ENCODE measurements at regions not wholly inside any gene's neighbourhood (a gene's known extent, or its start where the extent isn't known, plus 50 kb on each side); places are given as distances from the start of the nearest gene placed in this dataset.

GRCh38 chr7:123305840-123306375 lies 106.1 kb upstream of the SLC13A1 start:
- no peaks in the 10 kb centered on the region for H3K27me3 ChIP-seq (ENCODE audit: control insufficient read depth in 3 of 3, insufficient read depth in 3 of 3, low read length in 2 of 3)
- H3K4me3 ChIP-seq: no peak overlapping the region
- WGBS, 2 donors: 39 to 45% methylated on average over 2 of the region's 2 CpGs
- TF ChIP-seq CTCF (IDR thresholded peaks at IDR 0.05; ENCODE audit: control extremely low read depth, extremely low read depth): no peak
- no peak overlapping the region for H3K27ac ChIP-seq (ENCODE audit: low read depth in 1 of 2, low read length in 1 of 2)
- H3K36me3 ChIP-seq (ENCODE audit: control insufficient read depth in 4 of 4, insufficient read depth in 4 of 4, low read length in 4 of 4): no peaks in the 10 kb centered on the region
- DNase-seq (no peak), ATAC-seq (ENCODE audit: insufficient read depth, low FRiP score) (no peak)
- H3K4me1 ChIP-seq (ENCODE audit: control insufficient read depth in 5 of 5, insufficient read depth in 5 of 5, low read length in 5 of 5): no peaks in the 10 kb centered on the region
- no peaks in the 10 kb centered on the region for H3K9me3 ChIP-seq (ENCODE audit: control insufficient read depth in 4 of 4, insufficient read depth in 3 of 4, low read length in 3 of 4)
- no peak overlapping the region for H3K9ac ChIP-seq (ENCODE audit: insufficient read depth in 1 of 2, low read length in 2 of 2)

- H3K36me3 ChIP-seq (ENCODE audit: control insufficient read depth in 4 of 4, insufficient read depth in 4 of 4, low read length in 4 of 4): no peaks in the 10 kb centered on the region
- 81 to 92% methylated on average over 1 of the region's 1 CpG for WGBS, 2 donors
- H3K9ac ChIP-seq (ENCODE audit: insufficient read depth in 1 of 2, low read length in 2 of 2): no peak overlapping the region
- no peaks in the 10 kb centered on the region for H3K4me1 ChIP-seq (ENCODE audit: control insufficient read depth in 5 of 5, insufficient read depth in 5 of 5, low read length in 5 of 5)
- H3K27me3 ChIP-seq (ENCODE audit: control insufficient read depth in 3 of 3, insufficient read depth in 3 of 3, low read length in 2 of 3): no peaks in the 10 kb centered on the region
- H3K9me3 ChIP-seq (ENCODE audit: control insufficient read depth in 4 of 4, insufficient read depth in 3 of 4, low read length in 3 of 4): no peaks in the 10 kb centered on the region
- no peak overlapping the region for H3K4me3 ChIP-seq
- no peak for ATAC-seq (ENCODE audit: insufficient read depth, low FRiP score)
- DNase-seq: no peak
- no peak overlapping the region for H3K27ac ChIP-seq (ENCODE audit: low read depth in 1 of 2, low read length in 1 of 2)
- TF ChIP-seq CTCF (IDR thresholded peaks at IDR 0.05; ENCODE audit: control extremely low read depth, extremely low read depth): no peak
Measured at GRCh38 chr7:123303926-123304325, 104.2 kb upstream of the SLC13A1 start.

GRCh38 chr7:123296965-123297364 lies 97.2 kb upstream of the SLC13A1 start:
- H3K27me3 ChIP-seq (ENCODE audit: control insufficient read depth in 3 of 3, insufficient read depth in 3 of 3, low read length in 2 of 3): no peaks in the 10 kb centered on the region
- ATAC-seq (ENCODE audit: insufficient read depth, low FRiP score) (no peak), DNase-seq (no peak)
- 92 to 93% methylated on average over 4 of the region's 4 CpGs for WGBS, 2 donors
- H3K27ac ChIP-seq (ENCODE audit: low read depth in 1 of 2, low read length in 1 of 2): no peak overlapping the region
- peaks cover 0 to 2% (median 0%) of the 10 kb centered on the region in 4 donors for H3K9me3 ChIP-seq (ENCODE audit: control insufficient read depth in 4 of 4, insufficient read depth in 3 of 4, low read length in 3 of 4)
- no peaks in the 10 kb centered on the region for H3K4me1 ChIP-seq (ENCODE audit: control insufficient read depth in 5 of 5, insufficient read depth in 5 of 5, low read length in 5 of 5)
- H3K9ac ChIP-seq (ENCODE audit: insufficient read depth in 1 of 2, low read length in 2 of 2): no peak overlapping the region
- H3K4me3 ChIP-seq: no peak overlapping the region
- H3K36me3 ChIP-seq (ENCODE audit: control insufficient read depth in 4 of 4, insufficient read depth in 4 of 4, low read length in 4 of 4): no peaks in the 10 kb centered on the region
- TF ChIP-seq CTCF (IDR thresholded peaks at IDR 0.05; ENCODE audit: control extremely low read depth, extremely low read depth): no peak

GRCh38 chr7:123293710-123294109 lies 93.9 kb upstream of the SLC13A1 start:
- no peak for DNase-seq
- no peaks in the 10 kb centered on the region for H3K4me1 ChIP-seq (ENCODE audit: control insufficient read depth in 5 of 5, insufficient read depth in 5 of 5, low read length in 5 of 5)
- no peak for ATAC-seq (ENCODE audit: insufficient read depth, low FRiP score)
- TF ChIP-seq CTCF (IDR thresholded peaks at IDR 0.05; ENCODE audit: control extremely low read depth, extremely low read depth): no peak
- peaks cover 0 to 2% (median 0%) of the 10 kb centered on the region in 4 donors for H3K9me3 ChIP-seq (ENCODE audit: control insufficient read depth in 4 of 4, insufficient read depth in 3 of 4, low read length in 3 of 4)
- no peak overlapping the region for H3K27ac ChIP-seq (ENCODE audit: low read depth in 1 of 2, low read length in 1 of 2)
- H3K27me3 ChIP-seq (ENCODE audit: control insufficient read depth in 3 of 3, insufficient read depth in 3 of 3, low read length in 2 of 3): no peaks in the 10 kb centered on the region
- H3K4me3 ChIP-seq: no peak overlapping the region
- WGBS, 2 donors: 60 to 72% methylated on average over 2 of the region's 2 CpGs
- no peak overlapping the region for H3K9ac ChIP-seq (ENCODE audit: insufficient read depth in 1 of 2, low read length in 2 of 2)
- H3K36me3 ChIP-seq (ENCODE audit: control insufficient read depth in 4 of 4, insufficient read depth in 4 of 4, low read length in 4 of 4): no peaks in the 10 kb centered on the region

Measured in lung (tissue), 11 donors.